Medulla oblongata (tissue), 1 donor: ENCODE measurements at regions not wholly inside any gene's neighbourhood (a gene's known extent, or its start where the extent isn't known, plus 50 kb on each side); places are given as distances from the start of the nearest gene placed in this dataset.

ENCODE experiments used
- DNase-seq: peaks from one replicate; pipeline ENCODE4 v3.0.0-alpha.2; 2015; ENCODE audit errors: extremely low spot score

DNA sequence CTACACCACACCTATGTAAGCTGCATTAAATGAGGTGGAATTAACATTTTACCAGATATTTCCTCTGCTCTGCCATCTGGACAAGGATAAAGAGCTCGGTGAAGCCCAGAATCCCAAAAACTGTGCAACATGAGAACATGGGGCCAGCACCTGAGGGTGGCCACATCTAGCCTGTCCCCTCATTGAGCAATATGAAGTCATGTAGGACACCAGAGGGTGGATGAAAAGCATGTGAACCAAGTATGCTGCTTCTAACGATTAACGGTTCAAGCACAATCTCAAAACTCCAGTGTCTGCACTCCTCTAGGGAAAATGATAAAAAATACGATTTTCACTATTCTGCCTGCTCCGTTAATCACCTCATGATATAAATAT lies 545.8 kb downstream of the EBF1 start:
- DNase-seq, result no peak

DNA sequence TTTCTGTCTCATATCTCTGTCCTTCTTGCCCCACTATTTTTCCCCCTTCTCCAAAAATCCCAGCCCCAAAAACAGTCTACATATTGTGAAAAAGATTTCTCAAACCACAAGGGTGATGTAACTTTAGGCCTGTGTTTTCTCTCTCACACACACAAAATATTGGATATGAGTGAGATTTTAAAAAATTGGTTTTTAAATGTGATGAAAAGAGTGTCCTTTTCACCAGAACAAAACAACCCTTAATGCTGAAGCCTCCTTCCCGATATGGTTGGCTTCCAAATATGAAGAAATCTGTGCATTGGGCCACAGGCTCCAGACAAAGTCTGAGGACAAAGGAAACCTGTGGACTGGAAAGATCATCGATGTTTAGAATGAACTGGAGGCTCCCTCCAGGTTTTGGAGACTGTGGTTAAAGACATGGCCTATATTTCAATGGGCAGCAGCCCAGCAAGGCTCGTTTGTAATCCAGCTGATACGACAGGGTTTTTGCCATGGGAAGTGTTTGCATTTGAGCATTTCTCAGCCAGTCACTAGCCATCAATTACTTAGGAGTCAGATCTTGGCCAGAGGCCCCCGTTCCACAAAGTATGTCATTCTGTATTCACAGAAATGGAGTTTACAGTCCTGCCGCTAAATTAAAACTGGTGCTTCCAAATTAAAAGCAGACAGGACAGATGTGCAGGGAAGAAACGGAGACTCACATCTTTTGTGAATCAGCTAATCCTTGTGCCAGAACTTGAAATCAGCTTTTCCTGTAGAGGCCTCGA lies 546.3 kb downstream of the EBF1 start:
- no peak for DNase-seq

- DNase-seq, result no peak
Observed at GRCh38 chr5:158552241-158552640, 547.5 kb downstream of the EBF1 start.

DNA sequence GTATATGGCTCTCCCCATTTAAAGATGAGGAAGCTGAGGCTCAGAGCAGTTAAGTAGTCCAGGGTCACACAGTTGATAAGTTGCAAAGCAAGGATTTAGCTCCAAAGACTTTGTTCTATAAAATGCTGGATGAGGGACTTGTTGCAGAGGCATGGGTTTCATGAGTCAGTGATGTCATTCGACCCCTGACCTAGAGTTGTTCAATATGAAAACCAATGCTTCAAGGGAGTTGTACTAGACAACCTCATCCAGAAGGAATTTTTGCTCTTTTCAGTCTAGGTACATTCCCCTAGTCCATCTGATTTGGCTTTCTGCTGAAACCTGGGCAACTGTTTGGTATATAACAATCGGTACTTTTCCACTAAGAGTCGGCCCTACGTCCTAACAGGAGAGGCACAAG lies 550.4 kb downstream of the EBF1 start:
- no peak for DNase-seq

DNA sequence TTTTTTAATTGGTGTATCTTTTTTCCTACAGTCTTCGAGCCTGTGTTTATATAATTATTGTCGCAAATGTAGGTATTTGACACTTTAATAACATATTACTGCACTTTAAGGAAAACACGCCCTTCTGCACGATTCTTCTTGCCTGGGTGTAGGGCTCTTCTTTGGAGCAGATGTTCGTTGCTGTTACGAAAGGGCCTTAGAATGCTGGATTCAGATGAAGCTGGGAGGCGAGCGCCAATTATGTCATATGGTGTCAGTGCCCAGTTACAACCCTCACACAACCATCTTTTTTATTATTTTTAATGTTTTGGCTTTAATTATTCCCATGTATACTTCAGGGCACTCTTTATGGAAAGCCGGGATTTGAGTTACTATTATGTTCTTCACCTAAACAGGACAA lies 553.0 kb downstream of the EBF1 start:
- DNase-seq, result no peak

DNA sequence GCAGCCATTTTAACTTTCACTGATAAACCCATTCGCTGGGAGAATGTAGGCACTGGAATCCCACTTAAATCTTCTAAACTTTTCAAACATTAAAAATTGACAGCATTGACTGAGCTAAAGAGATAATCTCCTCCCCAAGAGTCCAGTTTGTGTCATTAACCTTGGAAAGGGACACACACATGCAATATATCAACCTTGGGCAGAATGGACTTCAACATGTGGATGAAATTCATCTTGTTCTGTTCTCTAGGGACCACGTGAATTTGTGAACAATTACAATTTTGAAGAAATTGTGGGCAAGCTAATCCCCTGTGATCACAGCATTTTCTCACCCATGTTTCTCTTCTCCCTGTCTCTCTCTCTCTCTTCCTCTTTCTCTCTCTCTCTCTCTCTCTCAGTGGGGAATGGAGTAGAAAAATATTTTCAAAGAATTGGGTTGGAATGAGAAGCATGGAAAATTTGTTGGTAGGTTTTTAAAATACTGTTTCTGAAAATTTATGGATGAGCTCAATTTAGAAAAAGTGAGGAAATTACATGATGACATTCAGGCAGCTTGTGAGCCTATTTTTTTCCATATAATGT lies 553.7 kb downstream of the EBF1 start:
- DNase-seq, result no peak

DNA sequence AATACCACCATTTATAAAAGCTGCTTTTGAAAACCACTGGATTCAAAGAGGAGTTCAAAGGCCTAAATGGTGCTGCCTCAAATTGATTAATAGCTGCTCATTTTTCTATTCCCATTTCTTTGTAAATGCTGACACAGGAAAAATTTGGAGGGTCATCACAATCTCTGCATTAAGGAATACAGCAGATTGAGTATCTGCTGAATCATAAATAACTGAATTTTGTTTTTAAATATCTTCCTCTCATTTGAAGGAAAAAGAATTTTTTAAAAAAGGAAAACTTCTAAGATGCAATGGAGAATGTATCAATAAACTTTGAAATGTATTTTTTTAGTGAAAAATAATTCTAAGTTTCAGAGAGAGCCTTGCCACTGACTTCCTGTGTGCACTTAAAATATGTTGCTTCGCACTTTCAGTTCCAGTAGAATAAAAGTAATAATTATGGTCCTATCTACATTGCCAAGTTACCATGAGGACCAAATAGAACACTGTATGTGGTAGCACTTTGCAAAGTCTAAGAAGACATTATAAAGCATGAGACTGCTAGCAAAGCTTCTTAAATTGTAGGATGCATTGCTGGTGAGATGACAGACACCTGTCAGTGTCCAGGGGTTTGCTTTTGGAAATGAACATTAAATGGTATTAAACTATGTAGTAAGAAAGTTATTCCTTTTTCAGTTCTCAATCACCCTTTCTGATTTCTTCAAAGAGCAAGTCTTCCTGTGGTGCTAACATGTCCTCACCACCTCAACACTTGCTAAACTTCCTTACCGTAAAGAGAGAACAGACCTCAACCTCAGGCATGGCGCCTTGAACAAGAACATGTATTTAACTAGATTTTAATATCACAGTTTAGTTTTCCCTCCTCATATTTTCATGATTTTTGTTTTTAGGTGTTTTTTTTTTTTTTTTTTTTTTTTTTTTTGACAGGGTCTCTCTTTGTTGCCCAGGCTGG lies 555.1 kb downstream of the EBF1 start:
- DNase-seq, result no peak

DNA sequence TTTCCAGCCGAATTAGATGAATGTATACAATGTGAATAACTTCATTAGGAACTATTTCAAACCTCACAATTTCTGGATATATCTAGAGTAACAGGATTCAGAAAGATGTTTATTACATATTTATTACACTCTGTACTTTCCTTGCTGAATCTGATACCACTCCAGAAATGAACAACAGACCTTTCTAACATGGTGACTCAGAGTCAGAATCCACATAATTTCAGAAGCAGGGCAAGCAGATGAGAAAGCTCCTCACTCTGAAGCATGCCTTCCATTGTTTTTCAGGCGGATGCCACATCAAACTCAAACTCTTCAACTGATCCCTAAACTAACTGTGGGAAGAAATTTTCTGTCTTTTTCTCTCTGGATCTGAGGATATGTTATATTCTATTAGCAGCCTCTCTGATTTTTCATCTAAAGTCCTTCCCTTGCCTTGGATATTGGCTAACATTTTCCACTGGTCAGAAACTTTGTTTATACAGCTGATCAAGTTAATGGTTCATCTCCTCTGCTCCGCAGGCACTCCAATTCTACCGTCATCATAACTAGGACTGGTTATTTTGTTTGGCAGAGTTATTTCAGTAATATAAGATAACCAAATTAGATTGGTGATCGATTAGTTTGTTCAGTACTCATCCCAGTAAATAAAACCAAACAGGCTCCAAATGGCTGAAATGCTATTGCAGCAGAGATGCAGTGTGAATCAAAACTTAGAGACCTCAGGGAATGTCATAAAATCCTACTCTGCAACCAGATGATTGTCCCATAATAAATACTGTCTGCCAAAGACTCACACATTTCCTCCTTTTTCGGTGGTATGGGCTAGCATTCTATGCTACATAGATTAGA lies 556.0 kb downstream of the EBF1 start:
- DNase-seq, result no peak

DNA sequence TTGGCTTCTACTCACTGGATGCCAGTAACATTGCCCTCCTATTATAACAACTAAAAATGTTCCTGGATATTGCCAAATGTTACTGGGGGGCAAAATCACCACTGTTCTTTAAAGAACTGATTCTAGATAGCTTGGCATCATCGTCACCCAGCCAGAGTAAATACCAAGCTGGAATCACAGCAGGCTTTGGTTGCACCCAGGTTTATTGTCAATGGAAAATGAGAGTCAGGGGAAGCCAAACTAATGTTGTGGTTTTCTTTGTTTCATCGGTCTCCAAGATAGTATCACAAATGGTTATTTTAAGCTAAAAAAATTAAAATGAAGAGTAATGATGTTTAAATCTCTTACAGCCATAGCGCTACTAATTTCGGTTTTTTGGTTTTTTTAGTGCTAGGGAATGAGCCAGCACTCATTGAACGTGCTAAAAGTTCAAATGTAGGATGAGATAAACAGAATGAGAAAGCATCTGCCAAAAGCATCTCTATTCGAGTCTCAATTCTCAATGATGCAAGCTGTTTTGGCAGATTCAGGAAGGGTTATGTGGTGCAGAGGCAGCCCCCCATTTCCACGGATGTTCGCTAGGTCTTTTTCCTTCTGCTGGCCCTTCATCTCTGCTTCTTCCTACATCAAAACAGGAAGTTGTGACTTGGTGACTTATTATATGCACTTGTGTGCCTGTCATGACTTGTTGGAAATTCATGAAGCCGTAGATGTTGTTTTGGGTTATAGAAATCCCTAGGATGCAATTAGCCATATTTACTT lies 558.0 kb downstream of the EBF1 start:
- DNase-seq, result no peak

- DNase-seq, result no peak
Observed at GRCh38 chr5:158538506-158539074, 561.1 kb downstream of the EBF1 start.

GRCh38 chr5:158537366-158537765 lies 562.4 kb downstream of the EBF1 start:
- DNase-seq, result no peak

GRCh38 chr5:158534203-158534602 lies 565.5 kb downstream of the EBF1 start:
- DNase-seq, result no peak

- no peak for DNase-seq
Observed at GRCh38 chr5:158532739-158533138, 567.0 kb downstream of the EBF1 start.

DNA sequence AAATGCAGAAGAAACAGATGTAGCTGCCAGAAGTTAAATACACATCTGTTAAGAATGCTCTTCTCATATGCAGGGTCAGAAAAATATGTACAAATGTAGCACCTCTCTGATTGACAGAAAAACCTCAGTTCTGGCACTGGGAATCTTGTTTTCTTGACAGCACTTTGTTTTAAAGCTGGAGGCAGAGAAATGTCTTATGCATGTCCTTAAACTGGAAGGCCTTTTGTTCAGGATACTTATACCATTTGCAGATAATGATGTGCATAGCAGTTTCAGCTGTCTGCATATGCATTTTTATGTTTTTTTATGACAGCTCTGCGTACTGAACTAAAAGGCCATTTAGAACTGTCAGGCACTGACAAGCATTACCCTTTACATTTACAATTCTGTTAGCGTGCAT lies 567.9 kb downstream of the EBF1 start:
- no peak for DNase-seq

DNA sequence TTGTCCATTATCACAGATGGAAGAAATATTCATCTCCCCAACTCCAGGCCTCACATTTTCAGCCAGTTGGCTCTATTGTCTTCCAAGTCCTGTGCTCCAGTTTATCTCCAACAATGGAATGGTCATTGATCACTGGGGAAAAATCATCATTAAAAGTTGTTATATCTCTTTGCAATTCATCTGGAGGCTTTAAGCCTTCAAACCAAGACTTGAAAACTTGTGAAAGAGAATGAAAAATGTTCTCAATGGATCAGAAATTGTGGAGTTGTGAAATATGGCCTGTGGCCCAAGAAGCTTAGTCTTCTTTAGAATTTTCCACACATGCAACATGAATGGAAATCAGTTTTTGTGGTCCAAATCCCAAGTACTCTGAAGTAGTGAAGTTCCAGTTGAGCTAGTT lies 569.6 kb downstream of the EBF1 start:
- no peak for DNase-seq

GRCh38 chr5:158529454-158529853 lies 570.3 kb downstream of the EBF1 start:
- DNase-seq, result no peak

- no peak for DNase-seq
Observed at GRCh38 chr5:158525663-158526062, 574.1 kb downstream of the EBF1 start.

- no peak for DNase-seq
Observed at GRCh38 chr5:158524070-158524469, 575.6 kb downstream of the EBF1 start.

DNA sequence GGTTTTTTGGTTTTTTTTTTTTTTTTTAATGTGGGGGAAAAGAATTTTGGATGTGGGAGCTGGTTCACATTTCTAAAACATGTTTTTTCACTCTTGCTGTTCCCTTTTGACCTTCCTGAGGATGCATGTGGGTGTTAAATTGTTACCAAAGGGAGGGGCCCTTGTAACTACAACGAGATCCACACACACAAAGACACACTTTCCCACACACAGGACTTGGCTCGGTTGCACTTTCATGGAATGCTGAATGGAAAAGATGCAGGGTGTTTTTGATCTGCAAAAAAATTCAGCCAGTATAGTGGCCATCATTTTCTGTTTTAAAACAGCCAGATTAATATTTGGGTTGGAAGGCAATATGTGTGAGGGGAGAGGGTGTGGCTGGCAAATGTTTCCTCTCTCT lies 576.9 kb downstream of the EBF1 start:
- no peak for DNase-seq

GRCh38 chr5:158521995-158522394 lies 577.7 kb downstream of the EBF1 start:
- DNase-seq, result no peak
